Upper lobe of left lung (tissue), 6 donors: ENCODE measurements at regions not wholly inside any gene's neighbourhood (a gene's known extent, or its start where the extent isn't known, plus 50 kb on each side); places are given as distances from the start of the nearest gene placed in this dataset.
A peak's percentile ranks its signal among the peaks of the same experiment; 100 is the strongest.

ENCODE experiments used
- ATAC-seq, 2 donors: fragments of 200-7000 bp; cut with Tn5 transposase; one replicate each; pipeline ENCODE4 v1.9.1; 2022; ENCODE audit warnings: mild to moderate bottlenecking in 2 of 2, moderate library complexity in 2 of 2; ENCODE audit not compliant: low FRiP score in 2 of 2
- DNase-seq, 2 donors: peaks; one replicate each; pipeline ENCODE4 v3.0.0-alpha.2; 2019 to 2020
- H3K27ac ChIP-seq, 4 donors: fragments of 200-600 bp; sonication (generic); one replicate each; pipeline ENCODE4 v1.5.1; 2016 to 2019
- H3K27me3 ChIP-seq, 4 donors: fragments of 200-600 bp; sonication (generic); one replicate each; pipeline ENCODE4 v1.5.1; 2017 to 2019
- H3K36me3 ChIP-seq, 4 donors: fragments of 200-600 bp; sonication (generic); one replicate each; pipeline ENCODE4 v1.5.1; 2016 to 2019
- H3K4me1 ChIP-seq, 4 donors: fragments of 200-600 bp; sonication (generic); one replicate each; pipeline ENCODE4 v1.5.1; 2018 to 2019
- H3K4me3 ChIP-seq, 4 donors: fragments of 200-600 bp; sonication (generic); one replicate each; pipeline ENCODE4 v1.5.1; 2017 to 2019; ENCODE audit warnings: mild to moderate bottlenecking in 2 of 4, moderate library complexity in 1 of 4
- H3K9me3 ChIP-seq, 4 donors: fragments of 200-600 bp; sonication (generic); one replicate each; pipeline ENCODE4 v1.5.1; 2018 to 2019
- CTCF ChIP-seq, 6 experiments: fragments of 450-650 bp in 4 of 6; fragments of 200-600 bp in 2 of 6; sonication (generic) in 2 of 6; IDR thresholded peaks; one replicate each; pipeline ENCODE4 v1.5.1; 2016 to 2019; ENCODE audit warnings: antibody characterized with exemption in 6 of 6
- EP300 ChIP-seq, 4 donors: sonication (generic); formaldehyde crosslinking; IDR thresholded peaks; one replicate each; pipeline ENCODE4 v1.5.1; 2017; ENCODE audit warnings: antibody characterized with exemption in 4 of 4, control low read depth in 2 of 4
- POLR2A ChIP-seq, 4 donors: fragments of 450-650 bp; IDR thresholded peaks; one replicate each; pipeline ENCODE4 v1.5.1; 2016 to 2017; ENCODE audit warnings: antibody characterized with exemption in 4 of 4, mild to moderate bottlenecking in 2 of 4
- POLR2AphosphoS5 ChIP-seq, 2 donors: sonication (generic); formaldehyde crosslinking; IDR thresholded peaks; one replicate each; pipeline ENCODE4 v1.5.1; 2017; ENCODE audit warnings: antibody characterized with exemption in 2 of 2
- WGBS, 2 donors: methylation state at CpG; one replicate each; pipeline ENCODE4 v1.1.5; 2017 to 2018; 5-methylcytosine and 5-hydroxymethylcytosine counted together
- donor health status: DM: no; HTN: no; CAD: no; lungs with moderate emphysema.
- donor health status: DM: no; HTN: yes; CAD: no; lungs with severe emphysema.

DNA sequence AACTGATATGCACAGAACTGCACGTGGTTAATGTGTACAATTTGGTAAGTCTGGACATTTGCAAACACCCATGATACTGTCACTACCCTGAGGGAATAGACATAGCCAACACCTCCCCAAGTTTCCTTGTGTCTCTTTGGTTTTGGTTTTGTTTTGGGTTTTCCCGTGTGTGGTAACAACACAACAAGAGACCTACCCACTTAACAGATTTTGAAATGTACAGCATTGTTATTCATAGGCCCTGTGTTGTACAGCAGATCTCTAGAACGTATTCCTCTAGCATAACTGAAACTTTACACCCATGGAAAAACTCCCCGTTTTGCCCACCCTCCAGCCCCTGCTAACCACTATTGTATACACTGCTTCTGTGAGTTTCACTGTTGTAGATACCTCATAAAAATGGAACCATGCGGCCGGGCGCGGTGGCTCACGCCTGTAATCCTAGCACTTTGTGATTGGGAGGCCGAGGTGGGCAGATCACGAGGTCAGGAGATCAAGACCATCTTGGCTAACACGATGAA is 76.3 kb upstream of the TBC1D3K start:
- H3K36me3 ChIP-seq, result no peaks in the 10 kb centered on the region
- H3K27ac ChIP-seq, result no peak overlapping the region
- H3K9me3 ChIP-seq, result no peaks in the 10 kb centered on the region
- ATAC-seq (no peak), DNase-seq (no peak)
- H3K27me3 ChIP-seq, result no peaks in the 10 kb centered on the region
- 88 to 91% methylated on average over 12 of the region's 12 CpGs for WGBS, 2 donors
- TF ChIP-seq CTCF (IDR thresholded peaks at IDR 0.05) (no peak), POLR2AphosphoS5 (IDR thresholded peaks at IDR 0.05) (no peak), POLR2A (IDR thresholded peaks at IDR 0.05) (no peak), EP300 (IDR thresholded peaks at IDR 0.05) (no peak)
- no peak overlapping the region for H3K4me3 ChIP-seq
- peaks cover 0 to 8% (median 7%) of the 10 kb centered on the region in 4 donors for H3K4me1 ChIP-seq

- no peak for TF ChIP-seq CTCF (IDR thresholded peaks at IDR 0.05)
- no peak for TF ChIP-seq POLR2A (IDR thresholded peaks at IDR 0.05)
- TF ChIP-seq EP300 (IDR thresholded peaks at IDR 0.05), result no peak
- TF ChIP-seq POLR2AphosphoS5 (IDR thresholded peaks at IDR 0.05), result no peak
- H3K4me1 ChIP-seq, result peaks cover 0 to 8% (median 7%) of the 10 kb centered on the region in 4 donors
- H3K9me3 ChIP-seq, result no peaks in the 10 kb centered on the region
- H3K36me3 ChIP-seq, result no peaks in the 10 kb centered on the region
- no peak for DNase-seq
- no peak overlapping the region for H3K27ac ChIP-seq
- no peaks in the 10 kb centered on the region for H3K27me3 ChIP-seq
- no peak for ATAC-seq
- 88 to 95% methylated on average over 7 of the region's 7 CpGs for WGBS, 2 donors
- no peak overlapping the region for H3K4me3 ChIP-seq
These were observed 77.1 kb upstream of the TBC1D3K start for GRCh38 chr17:37847102-37847501.

- Histone ChIP-seq H3K27me3 (no peaks in the 10 kb centered on the region), H3K9me3 (no peaks in the 10 kb centered on the region), H3K27ac (no peak overlapping the region), H3K4me3 (no peak overlapping the region), H3K36me3 (no peaks in the 10 kb centered on the region), H3K4me1 (peaks cover 0 to 8% (median 7%) of the 10 kb centered on the region in 4 donors)
- TF ChIP-seq EP300 (IDR thresholded peaks at IDR 0.05), result no peak
- TF ChIP-seq CTCF (IDR thresholded peaks at IDR 0.05), result no peak
- no peak for TF ChIP-seq POLR2A (IDR thresholded peaks at IDR 0.05)
- no peak for TF ChIP-seq POLR2AphosphoS5 (IDR thresholded peaks at IDR 0.05)
- WGBS, 2 donors, result 50 to 54% methylated on average over 15 of the region's 15 CpGs
- ATAC-seq, result no peak
- no peak for DNase-seq
These were observed 79.3 kb upstream of the TBC1D3K start for GRCh38 chr17:37844977-37845293.

DNA sequence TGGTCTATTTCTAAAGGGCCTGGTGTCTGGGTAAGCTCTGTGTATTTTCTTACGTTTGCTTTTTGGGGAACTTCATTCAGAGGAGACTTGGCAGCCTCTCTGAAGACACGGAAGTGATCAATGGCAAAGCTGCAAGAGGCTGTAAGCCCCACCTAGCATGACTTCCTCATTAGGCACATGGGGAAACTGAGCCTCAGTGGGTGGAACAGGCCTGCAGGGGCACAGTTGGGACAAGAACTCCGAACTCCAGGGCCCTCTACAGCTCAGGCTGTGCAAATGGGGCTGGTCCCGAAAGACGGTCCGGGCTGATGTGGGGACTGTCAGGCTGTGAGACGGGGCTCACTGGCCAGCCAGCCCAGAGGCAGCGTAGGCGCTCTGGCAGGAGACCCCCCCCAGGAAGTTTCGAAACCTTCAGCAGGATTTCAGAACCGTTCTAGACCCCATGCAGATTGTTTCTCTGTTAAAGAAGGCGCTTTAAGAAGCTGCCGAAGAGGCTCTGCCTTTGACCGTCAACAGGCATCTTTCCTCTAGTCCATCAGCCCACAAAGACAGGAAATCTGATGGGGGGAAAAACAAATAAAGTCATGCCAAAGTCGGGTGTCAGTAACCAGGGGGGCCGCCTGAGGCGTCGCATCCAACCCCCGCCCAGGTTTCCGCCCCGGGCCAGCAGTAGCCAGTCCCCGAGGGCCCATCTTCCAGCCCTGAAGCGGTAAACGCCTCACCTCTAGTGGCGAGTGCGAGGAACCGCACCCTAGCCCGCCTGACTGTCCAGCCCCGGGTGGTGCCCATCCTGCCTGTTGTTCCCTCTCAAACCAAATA is 79.8 kb upstream of the TBC1D3K start:
- Histone ChIP-seq H3K27ac (peak overlapping the region in 1 of 4 donors; percentile 48), H3K9me3 (no peaks in the 10 kb centered on the region), H3K36me3 (no peaks in the 10 kb centered on the region), H3K4me3 (peak overlapping the region in 2 of 4 donors; percentile 15 to 19), H3K27me3 (no peaks in the 10 kb centered on the region), H3K4me1 (peaks cover 0 to 8% (median 7%) of the 10 kb centered on the region in 4 donors)
- peak; percentile 63 to 85 for DNase-seq
- WGBS, 2 donors, result 22 to 23% methylated on average over 18 to 29 of the region's 29 CpGs
- TF ChIP-seq CTCF (IDR thresholded peaks at IDR 0.05) (peak; percentile 78 to 87 (median 83)), POLR2AphosphoS5 (IDR thresholded peaks at IDR 0.05) (no peak)
- peak; percentile 86 to 87 for ATAC-seq

- Histone ChIP-seq H3K4me3 (no peak overlapping the region), H3K9me3 (no peaks in the 10 kb centered on the region), H3K27me3 (no peaks in the 10 kb centered on the region), H3K36me3 (no peaks in the 10 kb centered on the region), H3K4me1 (peaks cover 0 to 8% (median 7%) of the 10 kb centered on the region in 4 donors), H3K27ac (no peak overlapping the region)
- no peak for DNase-seq
- 93 to 96% methylated on average over 8 of the region's 8 CpGs for WGBS, 2 donors
- ATAC-seq, result no peak
- TF ChIP-seq EP300 (IDR thresholded peaks at IDR 0.05) (no peak), POLR2AphosphoS5 (IDR thresholded peaks at IDR 0.05) (no peak), CTCF (IDR thresholded peaks at IDR 0.05) (no peak), POLR2A (IDR thresholded peaks at IDR 0.05) (no peak)
These were observed 81.8 kb upstream of the TBC1D3K start for GRCh38 chr17:37842401-37842800.
